ENCODE measurements at regions not wholly inside any gene's neighbourhood (a gene's known extent, or its start where the extent isn't known, plus 50 kb on each side); places are given as distances from the start of the nearest gene placed in this dataset.

GRCh38 chr18:61943175-61943964, 50.6 kb upstream of the RNF152 start:
- CTCF ChIA-PET: interaction anchor here (0.6 to 1.0 kb wide), 2 partner anchors 13 to 42 kb away, joined by 3 read pairs; no protein-coding TSS in a partner anchor
- H3K4me3 Mint-ChIP-seq (ENCODE audit: unreplicated experiment): no peak overlapping the region

More at GRCh38 chr18:61943175-61943964, 50.6 kb upstream of the RNF152 start:
- no peaks in the 10 kb centered on the region for H3K27me3 Mint-ChIP-seq (ENCODE audit: insufficient read depth, unreplicated experiment)
- H3K27ac Mint-ChIP-seq (ENCODE audit: low read depth, unreplicated experiment): no peak overlapping the region
- BruUV-seq (replicated peaks): no TSS peak
- no peak for TF ChIP-seq CTCF (IDR thresholded peaks at IDR 0.05; ENCODE audit: unreplicated experiment)
- intact Hi-C loops (cut with micrococcal nuclease): no loop called here
- H3K36me3 Mint-ChIP-seq (ENCODE audit: insufficient read depth, unreplicated experiment): no peaks in the 10 kb centered on the region
- DNase-seq (ENCODE audit: unreplicated experiment): no peak
- H3K9me3 Mint-ChIP-seq (ENCODE audit: unreplicated experiment): no peaks in the 10 kb centered on the region
- POLR2A ChIA-PET: interaction anchor here (1.1 kb wide), 1 partner anchor 10 kb away, joined by 4 read pairs; no protein-coding TSS in a partner anchor
- peaks cover 6% of the 10 kb centered on the region for H3K4me1 Mint-ChIP-seq (ENCODE audit: insufficient read depth, unreplicated experiment)

All from MCF 10A (cell line).